ENCODE measurements at regions not wholly inside any gene's neighbourhood (a gene's known extent, or its start where the extent isn't known, plus 50 kb on each side); places are given as distances from the start of the nearest gene placed in this dataset.

GRCh38 chr5:23367874-23368273 lies 139.5 kb upstream of the PRDM9 start:
- no peak for DNase-seq

- DNase-seq: peak in 1 of 3 donors; percentile 18
These were observed 154.1 kb upstream of the PRDM9 start for GRCh38 chr5:23353286-23353685.

- DNase-seq: peak; percentile 4 to 16 (median 5)
These were observed 155.0 kb upstream of the PRDM9 start for GRCh38 chr5:23352446-23352845.

- no peak for DNase-seq
These were observed 164.3 kb upstream of the PRDM9 start for GRCh38 chr5:23343121-23343520.

- no peak for DNase-seq
These were observed 174.7 kb upstream of the PRDM9 start for GRCh38 chr5:23332650-23333251.

GRCh38 chr5:23330726-23331125 lies 176.7 kb upstream of the PRDM9 start:
- DNase-seq: no peak

- DNase-seq: no peak
These were observed 187.5 kb upstream of the PRDM9 start for GRCh38 chr5:23319901-23320300.

GRCh38 chr5:23318960-23319359 lies 188.4 kb upstream of the PRDM9 start:
- no peak for DNase-seq

GRCh38 chr5:23318166-23318565 lies 189.2 kb upstream of the PRDM9 start:
- no peak for DNase-seq

- no peak for DNase-seq
These were observed 191.3 kb upstream of the PRDM9 start for GRCh38 chr5:23316060-23316591.

GRCh38 chr5:23314827-23315226 lies 192.6 kb upstream of the PRDM9 start:
- DNase-seq: no peak

GRCh38 chr5:23305055-23305454 lies 202.4 kb upstream of the PRDM9 start:
- no peak for DNase-seq

- no peak for DNase-seq
These were observed 203.6 kb upstream of the PRDM9 start for GRCh38 chr5:23303836-23304235.

- no peak for DNase-seq
These were observed 204.0 kb upstream of the PRDM9 start for GRCh38 chr5:23303435-23303834.

- DNase-seq: no peak
These were observed 205.0 kb upstream of the PRDM9 start for GRCh38 chr5:23302438-23302837.

- DNase-seq: no peak
These were observed 218.2 kb upstream of the PRDM9 start for GRCh38 chr5:23289162-23289561.

GRCh38 chr5:23284656-23285055 lies 222.8 kb upstream of the PRDM9 start:
- no peak for DNase-seq

- DNase-seq: no peak
These were observed 233.2 kb upstream of the PRDM9 start for GRCh38 chr5:23274171-23274570.

- no peak for DNase-seq
These were observed 237.4 kb upstream of the PRDM9 start for GRCh38 chr5:23269981-23270380.

- peak in 2 of 3 donors; percentile 13 to 21 for DNase-seq
These were observed 239.3 kb upstream of the PRDM9 start for GRCh38 chr5:23268136-23268535.

GRCh38 chr5:23260621-23261020 lies 246.8 kb upstream of the PRDM9 start:
- DNase-seq: no peak

- DNase-seq: no peak
These were observed 249.8 kb upstream of the PRDM9 start for GRCh38 chr5:23257656-23258055.

GRCh38 chr5:23253621-23254198 lies 253.7 kb upstream of the PRDM9 start:
- DNase-seq: no peak

GRCh38 chr5:23242891-23243290 lies 264.5 kb upstream of the PRDM9 start:
- DNase-seq: no peak

Data from muscle of back (tissue), 3 donors.